ENCODE measurements at regions not wholly inside any gene's neighbourhood (a gene's known extent, or its start where the extent isn't known, plus 50 kb on each side); places are given as distances from the start of the nearest gene placed in this dataset.

DNA sequence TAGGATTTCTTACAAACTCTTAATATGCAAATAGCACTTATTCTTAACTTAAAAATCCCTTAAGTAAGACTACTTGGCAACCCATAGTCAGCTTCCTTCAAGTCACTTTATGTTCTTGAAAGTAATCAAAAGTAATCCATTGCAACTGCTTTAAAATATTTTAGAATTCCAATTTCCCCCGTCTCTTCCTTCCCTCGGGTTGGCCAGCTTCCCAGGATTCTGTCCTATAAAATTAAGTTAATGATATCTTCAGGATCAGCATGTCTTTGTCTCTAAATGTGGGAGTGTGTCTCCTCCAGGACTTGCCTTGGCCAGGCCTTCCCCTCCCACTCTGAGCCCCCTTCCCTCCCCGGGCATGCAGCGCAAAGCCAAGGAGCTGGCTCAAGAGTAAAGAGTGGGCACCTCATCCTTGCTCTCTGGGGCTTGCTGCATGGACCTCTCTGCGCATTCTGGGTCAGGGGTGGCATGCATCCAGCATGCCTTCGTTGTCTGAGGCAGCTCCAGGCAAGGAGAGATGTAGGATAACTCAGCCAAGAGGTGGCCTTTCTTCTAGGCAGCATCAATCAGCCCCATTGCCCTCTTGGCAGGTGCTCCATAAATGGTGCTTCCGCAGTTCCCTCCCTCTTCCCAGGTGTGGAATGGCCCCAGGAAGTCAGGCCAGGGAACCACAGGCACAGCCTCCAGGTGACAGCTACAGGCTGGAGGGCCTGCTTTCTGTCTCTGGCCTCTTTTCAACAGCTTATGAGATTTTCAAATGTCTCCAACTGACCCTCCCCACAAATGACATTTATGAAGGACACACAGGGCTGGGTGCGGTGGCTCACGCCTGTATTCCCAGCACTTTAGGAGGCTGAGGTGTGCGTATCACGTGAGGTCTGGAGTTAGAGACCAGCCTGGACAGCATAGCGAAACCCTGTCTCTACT is 108.7 kb upstream of the ALDH1A3 start:
- TF ChIP-seq SRF (IDR thresholded peaks at IDR 0.05; ENCODE audit: low read depth in 2 of 2, low read length in 2 of 2), result no peak
- TF ChIP-seq, protein P1, sequence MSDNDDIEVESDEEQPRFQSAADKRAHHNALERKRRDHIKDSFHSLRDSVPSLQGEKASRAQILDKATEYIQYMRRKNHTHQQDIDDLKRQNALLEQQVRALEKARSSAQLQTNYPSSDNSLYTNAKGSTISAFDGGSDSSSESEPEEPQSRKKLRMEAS (IDR thresholded peaks at IDR 0.05; ENCODE audit: low read depth, low read length), result no peak
- TF ChIP-seq EGR1 (IDR thresholded peaks at IDR 0.05; ENCODE audit: borderline replicate concordance in 1 of 2, low read depth in 2 of 2, low read length in 2 of 2), result no peak
- no peak for TF ChIP-seq EZH2 (IDR thresholded peaks at IDR 0.05; ENCODE audit: borderline replicate concordance, control insufficient read depth, low read depth, low read length)
- TF ChIP-seq, protein P2, sequence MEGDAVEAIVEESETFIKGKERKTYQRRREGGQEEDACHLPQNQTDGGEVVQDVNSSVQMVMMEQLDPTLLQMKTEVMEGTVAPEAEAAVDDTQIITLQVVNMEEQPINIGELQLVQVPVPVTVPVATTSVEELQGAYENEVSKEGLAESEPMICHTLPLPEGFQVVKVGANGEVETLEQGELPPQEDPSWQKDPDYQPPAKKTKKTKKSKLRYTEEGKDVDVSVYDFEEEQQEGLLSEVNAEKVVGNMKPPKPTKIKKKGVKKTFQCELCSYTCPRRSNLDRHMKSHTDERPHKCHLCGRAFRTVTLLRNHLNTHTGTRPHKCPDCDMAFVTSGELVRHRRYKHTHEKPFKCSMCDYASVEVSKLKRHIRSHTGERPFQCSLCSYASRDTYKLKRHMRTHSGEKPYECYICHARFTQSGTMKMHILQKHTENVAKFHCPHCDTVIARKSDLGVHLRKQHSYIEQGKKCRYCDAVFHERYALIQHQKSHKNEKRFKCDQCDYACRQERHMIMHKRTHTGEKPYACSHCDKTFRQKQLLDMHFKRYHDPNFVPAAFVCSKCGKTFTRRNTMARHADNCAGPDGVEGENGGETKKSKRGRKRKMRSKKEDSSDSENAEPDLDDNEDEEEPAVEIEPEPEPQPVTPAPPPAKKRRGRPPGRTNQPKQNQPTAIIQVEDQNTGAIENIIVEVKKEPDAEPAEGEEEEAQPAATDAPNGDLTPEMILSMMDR (IDR thresholded peaks at IDR 0.05 in 2 of 3, conservative IDR thresholded peaks at IDR 0.05 in 1 of 3; ENCODE audit: control insufficient read depth in 2 of 3, extremely low read depth in 1 of 3, insufficient read depth in 1 of 3, low read depth in 3 of 3, low read length in 3 of 3), result no peak
- no peak for TF ChIP-seq BHLHE40 (IDR thresholded peaks at IDR 0.05; ENCODE audit: borderline replicate concordance in 1 of 2, low read depth in 2 of 2, low read length in 1 of 2)

All from GM12878 (cell line).